ENCODE measurements at regions not wholly inside any gene's neighbourhood (a gene's known extent, or its start where the extent isn't known, plus 50 kb on each side); places are given as distances from the start of the nearest gene placed in this dataset.

GRCh38 chr3:152608696-152609594 is 226.0 kb upstream of the P2RY1 start:
- in situ Hi-C loops (cut with HindIII; ENCODE audit: low pct_ligation_motif_present, low sequenced_read_pairs), result no loop called here
- Histone ChIP-seq H3K27me3 (replicated peaks) (no peaks in the 10 kb centered on the region), H3K36me3 (replicated peaks) (no peaks in the 10 kb centered on the region), H3K27ac (no peak overlapping the region), H3K4me3 (ENCODE audit: low read depth, low read length) (no peak overlapping the region)
- DNase-seq, result no peak
- TF ChIP-seq CTCF (IDR thresholded peaks at IDR 0.05; ENCODE audit: low read depth, low read length, missing control alignments), result no peak

GRCh38 chr3:152609891-152610290 is 225.0 kb upstream of the P2RY1 start:
- H3K27ac ChIP-seq, result no peak overlapping the region
- H3K4me3 ChIP-seq (ENCODE audit: low read depth, low read length), result no peak overlapping the region
- in situ Hi-C loops (cut with HindIII; ENCODE audit: low pct_ligation_motif_present, low sequenced_read_pairs), result no loop called here
- no peak for TF ChIP-seq CTCF (IDR thresholded peaks at IDR 0.05; ENCODE audit: low read depth, low read length, missing control alignments)
- DNase-seq, result no peak
- no peaks in the 10 kb centered on the region for H3K36me3 ChIP-seq (replicated peaks)
- H3K27me3 ChIP-seq (replicated peaks), result no peaks in the 10 kb centered on the region

- in situ Hi-C loops (cut with HindIII; ENCODE audit: low pct_ligation_motif_present, low sequenced_read_pairs), result no loop called here
- Histone ChIP-seq H3K27me3 (replicated peaks) (no peaks in the 10 kb centered on the region), H3K36me3 (replicated peaks) (no peaks in the 10 kb centered on the region), H3K27ac (no peak overlapping the region), H3K4me3 (ENCODE audit: low read depth, low read length) (no peak overlapping the region)
- no peak for TF ChIP-seq CTCF (IDR thresholded peaks at IDR 0.05; ENCODE audit: low read depth, low read length, missing control alignments)
- no peak for DNase-seq
Measured at GRCh38 chr3:152610622-152611021, 224.3 kb upstream of the P2RY1 start.

- no peaks in the 10 kb centered on the region for H3K27me3 ChIP-seq (replicated peaks)
- no peak overlapping the region for H3K27ac ChIP-seq
- no peak for TF ChIP-seq CTCF (IDR thresholded peaks at IDR 0.05; ENCODE audit: low read depth, low read length, missing control alignments)
- no peak for DNase-seq
- no peaks in the 10 kb centered on the region for H3K36me3 ChIP-seq (replicated peaks)
- in situ Hi-C loops (cut with HindIII; ENCODE audit: low pct_ligation_motif_present, low sequenced_read_pairs), result no loop called here
- no peak overlapping the region for H3K4me3 ChIP-seq (ENCODE audit: low read depth, low read length)
Measured at GRCh38 chr3:152611905-152612304, 223.0 kb upstream of the P2RY1 start.

GRCh38 chr3:152613851-152614250 is 221.1 kb upstream of the P2RY1 start:
- no peaks in the 10 kb centered on the region for H3K27me3 ChIP-seq (replicated peaks)
- no peak for TF ChIP-seq CTCF (IDR thresholded peaks at IDR 0.05; ENCODE audit: low read depth, low read length, missing control alignments)
- in situ Hi-C loops (cut with HindIII; ENCODE audit: low pct_ligation_motif_present, low sequenced_read_pairs), result no loop called here
- no peak overlapping the region for H3K4me3 ChIP-seq (ENCODE audit: low read depth, low read length)
- H3K27ac ChIP-seq, result no peak overlapping the region
- H3K36me3 ChIP-seq (replicated peaks), result no peaks in the 10 kb centered on the region
- no peak for DNase-seq

GRCh38 chr3:152615681-152616080 is 219.2 kb upstream of the P2RY1 start:
- no peak overlapping the region for H3K27ac ChIP-seq
- TF ChIP-seq CTCF (IDR thresholded peaks at IDR 0.05; ENCODE audit: low read depth, low read length, missing control alignments), result no peak
- no peak overlapping the region for H3K4me3 ChIP-seq (ENCODE audit: low read depth, low read length)
- no peaks in the 10 kb centered on the region for H3K36me3 ChIP-seq (replicated peaks)
- H3K27me3 ChIP-seq (replicated peaks), result no peaks in the 10 kb centered on the region
- DNase-seq, result peak; percentile 12
- in situ Hi-C loops (cut with HindIII; ENCODE audit: low pct_ligation_motif_present, low sequenced_read_pairs), result no loop called here

Measured in brain microvascular endothelial cell (primary cell).